ENCODE measurements at regions not wholly inside any gene's neighbourhood (a gene's known extent, or its start where the extent isn't known, plus 50 kb on each side); places are given as distances from the start of the nearest gene placed in this dataset.

GRCh38 chr7:69498671-69499070 lies 99.6 kb upstream of the AUTS2 start:
- H3K4me1 ChIP-seq (ENCODE audit: control insufficient read depth, low read length) = peaks cover 17% of the 10 kb centered on the region
- no peak overlapping the region for H3K27ac ChIP-seq (ENCODE audit: low read depth, low read length)
- peaks cover 12% of the 10 kb centered on the region; the same call in 1 of the 2 replicates for H3K9me3 ChIP-seq (ENCODE audit: control insufficient read depth, insufficient read depth, low read length)
- H4K20me1 ChIP-seq (ENCODE audit: control insufficient read depth, insufficient read depth, low read depth, low read length) = no peaks in the 10 kb centered on the region
- H3K4me2 ChIP-seq (ENCODE audit: low read length) = no peak overlapping the region
- H3K9me2 ChIP-seq (replicated peaks; ENCODE audit: control insufficient read depth, low read length) = no peaks in the 10 kb centered on the region
- H3F3A ChIP-seq (ENCODE audit: control insufficient read depth, insufficient read depth) = no peaks in the 10 kb centered on the region
- H3K4me3 ChIP-seq (ENCODE audit: low read length) = no peak overlapping the region
- H3K36me3 ChIP-seq (ENCODE audit: control insufficient read depth, low read length) = no peaks in the 10 kb centered on the region
- no peak for TF ChIP-seq EZH2phosphoT487 (IDR thresholded peaks at IDR 0.05; ENCODE audit: borderline replicate concordance, low read length)
- TF ChIP-seq CTCF (IDR thresholded peaks at IDR 0.05; ENCODE audit: low read depth, low read length, poor library complexity, severe bottlenecking) = no peak
- no peaks in the 10 kb centered on the region for H3K27me3 ChIP-seq (ENCODE audit: control insufficient read depth, low read length)
- H3K79me2 ChIP-seq (ENCODE audit: control insufficient read depth, low read length) = no peaks in the 10 kb centered on the region

DNA sequence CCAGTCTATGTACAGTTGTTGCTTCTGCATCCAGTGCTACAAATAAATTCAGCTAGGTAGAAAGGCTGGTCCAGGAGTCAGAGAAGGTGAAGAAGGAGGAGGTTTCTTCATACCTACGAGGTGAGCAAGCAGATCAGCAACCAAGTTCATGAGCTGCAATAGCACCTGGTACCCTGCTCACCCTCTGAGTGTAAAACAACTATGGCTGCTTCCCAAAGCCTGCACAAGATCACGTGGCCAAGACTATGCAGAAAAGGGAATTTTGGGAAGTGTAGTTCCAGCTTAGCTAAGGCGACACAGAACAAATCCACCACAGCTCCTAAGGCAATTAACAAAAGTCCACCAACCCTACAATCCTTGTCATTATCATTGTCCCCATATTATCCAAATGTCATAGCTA lies 95.9 kb upstream of the AUTS2 start:
- no peaks in the 10 kb centered on the region for H3K79me2 ChIP-seq (ENCODE audit: control insufficient read depth, low read length)
- H3K4me1 ChIP-seq (ENCODE audit: control insufficient read depth, low read length) = no peaks in the 10 kb centered on the region
- H3K9me2 ChIP-seq (replicated peaks; ENCODE audit: control insufficient read depth, low read length) = no peaks in the 10 kb centered on the region
- no peak overlapping the region for H3K27ac ChIP-seq (ENCODE audit: low read depth, low read length)
- H3K4me3 ChIP-seq (ENCODE audit: low read length) = no peak overlapping the region
- H4K20me1 ChIP-seq (ENCODE audit: control insufficient read depth, insufficient read depth, low read depth, low read length) = no peaks in the 10 kb centered on the region
- H3K36me3 ChIP-seq (ENCODE audit: control insufficient read depth, low read length) = no peaks in the 10 kb centered on the region
- H3F3A ChIP-seq (ENCODE audit: control insufficient read depth, insufficient read depth) = no peaks in the 10 kb centered on the region
- H3K4me2 ChIP-seq (ENCODE audit: low read length) = no peak overlapping the region
- no peak for TF ChIP-seq CTCF (IDR thresholded peaks at IDR 0.05; ENCODE audit: low read depth, low read length, poor library complexity, severe bottlenecking)
- no peak for TF ChIP-seq EZH2phosphoT487 (IDR thresholded peaks at IDR 0.05; ENCODE audit: borderline replicate concordance, low read length)
- 0 out of 2 replicates have a peak, but pooled peaks cover 3% of the 10 kb centered on the region for H3K27me3 ChIP-seq (ENCODE audit: control insufficient read depth, low read length)
- peaks cover 12% of the 10 kb centered on the region; the same call in 1 of the 2 replicates for H3K9me3 ChIP-seq (ENCODE audit: control insufficient read depth, insufficient read depth, low read length)

DNA sequence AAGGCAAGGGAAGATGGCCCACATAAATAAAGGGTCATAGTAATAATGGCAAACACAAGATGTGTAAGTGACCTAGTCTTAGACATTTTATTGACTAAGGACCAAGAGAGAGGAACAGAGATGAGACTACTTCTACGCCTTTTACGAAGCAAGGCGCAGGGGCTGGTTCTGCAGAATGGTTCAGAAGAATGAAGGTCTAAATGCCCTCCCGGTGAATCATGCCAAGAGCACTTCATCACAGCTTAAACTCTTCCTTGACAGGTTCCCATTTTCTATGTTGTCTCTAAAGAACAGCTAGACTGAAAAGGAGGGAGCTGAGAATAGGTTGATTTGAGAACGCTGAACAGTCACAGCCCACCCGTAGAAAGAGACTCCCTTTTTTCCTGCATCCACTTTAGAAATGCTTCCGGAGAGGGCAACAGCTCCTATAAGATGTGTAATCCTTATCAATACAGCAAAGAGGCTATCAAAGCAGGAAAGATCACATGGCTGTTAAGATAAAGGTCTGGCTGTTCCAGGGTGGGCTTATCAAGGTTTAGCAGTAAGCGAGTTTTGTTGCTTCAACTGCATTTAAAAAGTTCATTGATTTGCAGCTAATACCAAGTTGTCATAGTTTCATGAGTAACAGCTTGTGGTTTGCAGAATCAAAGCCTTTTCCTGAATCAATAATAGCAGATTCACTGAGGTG lies 93.4 kb upstream of the AUTS2 start:
- no peaks in the 10 kb centered on the region for H3K79me2 ChIP-seq (ENCODE audit: control insufficient read depth, low read length)
- no peaks in the 10 kb centered on the region for H3K36me3 ChIP-seq (ENCODE audit: control insufficient read depth, low read length)

More for the DNA sequence above, 93.4 kb upstream of the AUTS2 start:
- no peak overlapping the region for H3K4me2 ChIP-seq (ENCODE audit: low read length)
- H3K27ac ChIP-seq (ENCODE audit: low read depth, low read length) = no peak overlapping the region
- H3F3A ChIP-seq (ENCODE audit: control insufficient read depth, insufficient read depth) = no peaks in the 10 kb centered on the region
- H4K20me1 ChIP-seq (ENCODE audit: control insufficient read depth, insufficient read depth, low read depth, low read length) = no peaks in the 10 kb centered on the region
- no peak overlapping the region for H3K4me3 ChIP-seq (ENCODE audit: low read length)
- no peaks in the 10 kb centered on the region for H3K4me1 ChIP-seq (ENCODE audit: control insufficient read depth, low read length)
- TF ChIP-seq EZH2phosphoT487 (IDR thresholded peaks at IDR 0.05; ENCODE audit: borderline replicate concordance, low read length) = no peak
- TF ChIP-seq CTCF (IDR thresholded peaks at IDR 0.05; ENCODE audit: low read depth, low read length, poor library complexity, severe bottlenecking) = no peak
- 0 out of 2 replicates have a peak, but pooled peaks cover 3% of the 10 kb centered on the region for H3K27me3 ChIP-seq (ENCODE audit: control insufficient read depth, low read length)
- H3K9me3 ChIP-seq (ENCODE audit: control insufficient read depth, insufficient read depth, low read length) = peaks cover 4% of the 10 kb centered on the region; the same call in 1 of the 2 replicates
- no peaks in the 10 kb centered on the region for H3K9me2 ChIP-seq (replicated peaks; ENCODE audit: control insufficient read depth, low read length)

All from DOHH2 (cell line).